A673 (cell line): ENCODE measurements at regions not wholly inside any gene's neighbourhood (a gene's known extent, or its start where the extent isn't known, plus 50 kb on each side); places are given as distances from the start of the nearest gene placed in this dataset.

ENCODE experiments used
- EZH2 ChIP-seq: fragments of 200-600 bp; sonication (generic); IDR thresholded peaks from 2 replicates; pipeline ENCODE4 v1.6.1; 2017; ENCODE audit warnings: borderline replicate concordance, low read depth, mild to moderate bottlenecking, mixed read lengths, antibody characterized with exemption, low read length; ENCODE audit not compliant: poor library complexity, severe bottlenecking
- TF ChIP-seq, protein P1 (sequence below): fragments of 300-800, 200-600 bp; sonication (generic); conservative IDR thresholded peaks from 2 replicates; pipeline ENCODE4 v1.5.1; 2017; ENCODE audit warnings: low read depth, mild to moderate bottlenecking, antibody characterized with exemption, low read length, moderate library complexity, mixed read lengths

DNA sequence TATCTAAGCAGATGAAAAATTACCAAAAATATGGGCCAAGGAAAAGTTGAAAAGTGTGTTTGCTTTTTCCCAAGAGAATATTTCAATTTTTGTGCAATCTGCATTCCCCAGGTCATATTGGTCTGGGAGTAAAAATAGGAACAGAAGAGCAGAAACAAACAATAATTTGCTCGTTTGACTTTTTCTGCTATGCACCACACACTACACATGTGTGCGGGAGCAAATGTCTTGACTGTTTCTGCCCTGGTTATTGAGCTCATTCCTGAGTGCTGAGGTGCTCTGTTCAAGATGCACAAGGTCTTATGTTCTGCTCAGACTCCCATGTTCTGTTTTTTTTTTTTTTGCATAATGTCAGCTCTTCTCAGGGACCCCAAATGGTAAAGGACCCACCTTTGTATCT is 298.0 kb upstream of the MME start:
- TF ChIP-seq, protein P1, sequence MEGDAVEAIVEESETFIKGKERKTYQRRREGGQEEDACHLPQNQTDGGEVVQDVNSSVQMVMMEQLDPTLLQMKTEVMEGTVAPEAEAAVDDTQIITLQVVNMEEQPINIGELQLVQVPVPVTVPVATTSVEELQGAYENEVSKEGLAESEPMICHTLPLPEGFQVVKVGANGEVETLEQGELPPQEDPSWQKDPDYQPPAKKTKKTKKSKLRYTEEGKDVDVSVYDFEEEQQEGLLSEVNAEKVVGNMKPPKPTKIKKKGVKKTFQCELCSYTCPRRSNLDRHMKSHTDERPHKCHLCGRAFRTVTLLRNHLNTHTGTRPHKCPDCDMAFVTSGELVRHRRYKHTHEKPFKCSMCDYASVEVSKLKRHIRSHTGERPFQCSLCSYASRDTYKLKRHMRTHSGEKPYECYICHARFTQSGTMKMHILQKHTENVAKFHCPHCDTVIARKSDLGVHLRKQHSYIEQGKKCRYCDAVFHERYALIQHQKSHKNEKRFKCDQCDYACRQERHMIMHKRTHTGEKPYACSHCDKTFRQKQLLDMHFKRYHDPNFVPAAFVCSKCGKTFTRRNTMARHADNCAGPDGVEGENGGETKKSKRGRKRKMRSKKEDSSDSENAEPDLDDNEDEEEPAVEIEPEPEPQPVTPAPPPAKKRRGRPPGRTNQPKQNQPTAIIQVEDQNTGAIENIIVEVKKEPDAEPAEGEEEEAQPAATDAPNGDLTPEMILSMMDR = no peak
- no peak for TF ChIP-seq EZH2
